K562 (cell line): ENCODE measurements at regions not wholly inside any gene's neighbourhood (a gene's known extent, or its start where the extent isn't known, plus 50 kb on each side); places are given as distances from the start of the nearest gene placed in this dataset.

Experiments
- ARID1B ChIP-seq: fragments of 450-650 bp; IDR thresholded peaks from 2 replicates; pipeline ENCODE4 v1.6.1; 2016; ENCODE audit warnings: antibody characterized with exemption, mild to moderate bottlenecking, inconsistent platforms
- CBX3 ChIP-seq, 2 experiments: IDR thresholded peaks; 1 replicate in 1 of 2; 2 replicates in 1 of 2; pipeline ENCODE4 v1.6.1; 2012; ENCODE audit warnings: inconsistent platforms in 2 of 2, low read length in 2 of 2, borderline replicate concordance in 1 of 2, control low read depth in 1 of 2
- DMBX1 ChIP-seq: fragments of 250-450 bp; sonication (Bioruptor Pico); IDR thresholded peaks from 2 replicates; pipeline ENCODE4 v1.8.0; 2022; ENCODE audit warnings: inconsistent platforms, mild to moderate bottlenecking, moderate library complexity, borderline replicate concordance
- DPF2 ChIP-seq: fragments of 450-650 bp; IDR thresholded peaks from 2 replicates; pipeline ENCODE4 v1.6.1; 2016
- LARP7 ChIP-seq: fragments of 450-650 bp; IDR thresholded peaks from 2 replicates; pipeline ENCODE4 v1.6.1; 2016
- MEIS2 ChIP-seq: fragments of 450-650 bp; IDR thresholded peaks from 2 replicates; pipeline ENCODE4 v1.6.1; 2014; ENCODE audit warnings: mild to moderate bottlenecking; ENCODE audit not compliant: partially characterized antibody
- PBX2 ChIP-seq, 2 experiments: IDR thresholded peaks in 1 of 2; conservative IDR thresholded peaks in 1 of 2; 2 replicates each; pipeline ENCODE4 v1.6.1; 2016; ENCODE audit warnings: low read depth in 2 of 2, mild to moderate bottlenecking in 1 of 2, missing compliant biosample characterization in 1 of 2, missing genetic modification characterization in 1 of 2, moderate library complexity in 1 of 2
- SAFB ChIP-seq: fragments of 200-400 bp; formaldehyde crosslinking; IDR thresholded peaks from 2 replicates; pipeline ENCODE4 v1.6.1; 2017; ENCODE audit warnings: low read depth, low read length, borderline replicate concordance
- ZBTB33 ChIP-seq: sonication (generic); formaldehyde crosslinking; IDR thresholded peaks from 2 replicates; pipeline ENCODE4 v1.8.1; 2023; ENCODE audit warnings: mild to moderate bottlenecking, missing genetic modification reagents
- TF ChIP-seq, protein P1 (sequence below), 3 experiments: IDR thresholded peaks in 2 of 3; conservative IDR thresholded peaks in 1 of 3; 2 replicates each; pipeline ENCODE4 v1.5.1; 2011 to 2012; ENCODE audit warnings: low read length in 3 of 3, mild to moderate bottlenecking in 3 of 3, control low read depth in 2 of 3, improper control_type of control experiment in 1 of 3, inconsistent platforms in 1 of 3, low read depth in 1 of 3, mixed read lengths in 1 of 3, moderate library complexity in 1 of 3; ENCODE audit not compliant: insufficient read depth in 2 of 3

DNA sequence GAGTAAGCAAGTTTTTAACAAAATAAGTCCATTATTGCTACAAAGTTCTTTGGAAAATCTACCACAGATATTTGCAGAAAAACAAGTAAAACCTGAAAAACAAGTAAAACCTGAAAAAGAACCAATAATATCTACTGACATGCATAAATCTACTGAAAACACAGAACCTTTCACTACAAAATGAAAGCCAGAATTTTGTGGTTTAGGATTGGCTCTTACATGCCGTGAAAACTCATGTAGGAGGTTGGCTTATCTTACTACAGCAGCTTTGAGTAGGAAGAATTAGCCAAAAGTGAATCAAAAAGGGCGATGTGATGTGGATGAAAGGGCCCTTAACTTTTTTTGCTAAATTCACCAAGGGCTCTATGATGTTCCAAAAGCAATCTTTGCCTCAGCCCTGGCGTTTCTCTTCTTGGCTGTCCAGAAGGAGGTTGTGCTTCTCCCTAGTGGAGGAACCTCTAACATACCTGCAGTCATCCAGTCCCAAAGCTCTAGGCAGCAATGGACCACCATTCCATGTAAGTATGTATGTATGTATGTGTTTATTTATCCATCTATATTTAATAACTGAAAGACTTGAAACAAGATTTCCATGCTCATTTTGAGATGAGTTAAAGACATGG, 93.5 kb upstream of the ZNF804B start (continued):
- TF ChIP-seq MEIS2 (peak; percentile 19), DPF2 (0 out of 2 replicates have a peak, but pooled peaks have one; percentile 24), DMBX1 (CRISPR knock-in tag) (no peak), CBX3 (IDR thresholded peaks at IDR 0.05; ENCODE audit: borderline replicate concordance in 1 of 2, low read length in 2 of 2) (peak in 1 of 2 experiments; percentile 56; a peak in 1 of 3 replicates), ZBTB33 (CRISPR knock-in tag) (no peak), LARP7 (no peak), PBX2 (CRISPR knock-in tag; IDR thresholded peaks at IDR 0.05; ENCODE audit: low read depth) (no peak), PBX2 (tag; conservative IDR thresholded peaks at IDR 0.05; ENCODE audit: low read depth) (no peak), SAFB (no peak), ARID1B (peak; percentile 61)
- TF ChIP-seq, protein P1, sequence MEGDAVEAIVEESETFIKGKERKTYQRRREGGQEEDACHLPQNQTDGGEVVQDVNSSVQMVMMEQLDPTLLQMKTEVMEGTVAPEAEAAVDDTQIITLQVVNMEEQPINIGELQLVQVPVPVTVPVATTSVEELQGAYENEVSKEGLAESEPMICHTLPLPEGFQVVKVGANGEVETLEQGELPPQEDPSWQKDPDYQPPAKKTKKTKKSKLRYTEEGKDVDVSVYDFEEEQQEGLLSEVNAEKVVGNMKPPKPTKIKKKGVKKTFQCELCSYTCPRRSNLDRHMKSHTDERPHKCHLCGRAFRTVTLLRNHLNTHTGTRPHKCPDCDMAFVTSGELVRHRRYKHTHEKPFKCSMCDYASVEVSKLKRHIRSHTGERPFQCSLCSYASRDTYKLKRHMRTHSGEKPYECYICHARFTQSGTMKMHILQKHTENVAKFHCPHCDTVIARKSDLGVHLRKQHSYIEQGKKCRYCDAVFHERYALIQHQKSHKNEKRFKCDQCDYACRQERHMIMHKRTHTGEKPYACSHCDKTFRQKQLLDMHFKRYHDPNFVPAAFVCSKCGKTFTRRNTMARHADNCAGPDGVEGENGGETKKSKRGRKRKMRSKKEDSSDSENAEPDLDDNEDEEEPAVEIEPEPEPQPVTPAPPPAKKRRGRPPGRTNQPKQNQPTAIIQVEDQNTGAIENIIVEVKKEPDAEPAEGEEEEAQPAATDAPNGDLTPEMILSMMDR (IDR thresholded peaks at IDR 0.05 in 2 of 3, conservative IDR thresholded peaks at IDR 0.05 in 1 of 3; ENCODE audit: insufficient read depth in 2 of 3, low read depth in 1 of 3, low read length in 3 of 3) = 0 out of 6 replicates have a peak, but pooled peaks of 2 of the 3 experiments have one; percentile 4 to 14
